Retina (tissue), 1 donor: ENCODE measurements at regions not wholly inside any gene's neighbourhood (a gene's known extent, or its start where the extent isn't known, plus 50 kb on each side); places are given as distances from the start of the nearest gene placed in this dataset.

Experiments used
- DNase-seq: peaks from one replicate; pipeline ENCODE4 v3.0.0-alpha.2; 2016

DNA sequence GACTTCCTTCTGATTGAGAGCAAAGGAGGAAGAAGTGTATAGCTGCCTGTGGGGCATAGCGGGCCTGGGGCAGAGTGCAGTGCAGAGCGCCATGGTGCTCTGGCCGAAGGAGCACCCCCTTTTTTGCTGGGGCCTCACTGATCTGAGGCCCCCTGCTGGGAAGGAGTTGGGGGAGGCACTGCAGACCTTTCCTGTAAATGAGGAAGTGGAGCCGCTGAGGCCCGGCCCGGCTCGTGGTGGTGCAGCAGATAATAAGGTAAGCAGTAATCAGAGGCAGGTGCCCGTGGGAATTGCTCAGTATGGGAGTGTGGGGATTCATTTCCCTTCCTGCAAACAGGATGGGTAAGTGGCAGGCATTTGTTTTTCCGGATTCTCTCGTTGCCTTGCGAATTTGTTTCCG lies 373.7 kb upstream of the MKI67 start:
- DNase-seq = no peak

GRCh38 chr10:128500642-128501041 lies 374.4 kb upstream of the MKI67 start:
- no peak for DNase-seq

DNA sequence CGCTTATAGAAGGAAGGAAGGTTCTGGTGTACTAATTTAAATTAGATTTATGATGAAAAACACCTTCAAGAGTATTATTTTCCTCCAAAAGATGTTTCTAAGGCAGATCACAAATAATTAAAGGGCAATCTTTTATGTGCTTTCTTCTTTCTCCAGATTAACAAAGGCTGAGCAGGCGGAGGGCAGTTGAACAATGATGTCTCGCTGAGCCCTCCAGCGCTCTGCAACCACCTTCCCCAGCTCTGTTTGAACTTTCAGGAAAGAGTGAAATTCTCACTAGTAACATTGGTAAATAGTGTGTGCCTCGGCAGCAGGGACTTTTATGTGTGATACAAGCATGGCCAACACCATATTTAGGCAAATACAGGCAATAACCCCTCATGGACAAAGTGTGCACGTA lies 379.1 kb upstream of the MKI67 start:
- no peak for DNase-seq

- no peak for DNase-seq
These were observed 380.2 kb upstream of the MKI67 start for GRCh38 chr10:128506423-128506822.

GRCh38 chr10:128507066-128507465 lies 380.8 kb upstream of the MKI67 start:
- no peak for DNase-seq

- DNase-seq = peak; percentile 26
These were observed 385.1 kb upstream of the MKI67 start for GRCh38 chr10:128511284-128511683.

DNA sequence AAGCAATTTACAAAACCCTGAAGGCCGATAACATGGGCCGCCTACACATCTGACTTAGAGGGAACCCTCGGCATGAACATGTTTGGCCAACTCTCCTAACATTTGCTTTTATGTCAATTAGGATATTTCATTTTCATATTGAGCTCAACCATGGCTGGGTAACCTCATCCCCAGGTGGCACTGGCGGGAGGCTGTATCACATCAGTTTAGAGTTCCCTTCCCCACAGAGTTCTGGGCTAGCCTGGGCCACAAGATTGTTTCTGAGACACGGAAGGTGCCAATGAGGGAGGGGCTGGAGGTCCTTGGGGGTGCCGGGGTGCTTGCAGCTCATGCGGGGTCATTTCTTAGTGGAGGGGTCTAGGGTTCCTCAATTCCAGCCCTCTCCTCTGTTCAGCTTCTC lies 386.5 kb upstream of the MKI67 start:
- DNase-seq = no peak

DNA sequence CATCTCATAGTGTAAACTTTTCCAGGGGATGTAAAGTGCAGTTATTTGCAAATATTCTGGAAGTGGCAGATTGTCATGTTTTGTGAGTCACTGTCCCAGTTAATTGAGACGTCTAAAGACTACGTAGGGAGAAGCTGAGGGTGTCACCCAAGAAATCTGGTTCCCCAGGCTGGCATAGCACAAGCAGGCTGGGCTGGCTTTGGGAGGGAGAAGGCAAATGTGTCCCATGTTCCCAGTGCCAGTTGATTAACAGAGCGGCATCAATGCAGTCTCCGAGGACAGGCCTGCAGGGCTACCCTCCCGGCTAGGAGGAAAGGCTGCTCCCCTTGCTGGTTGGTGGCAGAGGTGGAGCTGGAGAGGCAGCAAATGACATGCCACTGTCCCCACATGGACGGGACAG lies 388.3 kb upstream of the MKI67 start:
- no peak for DNase-seq

DNA sequence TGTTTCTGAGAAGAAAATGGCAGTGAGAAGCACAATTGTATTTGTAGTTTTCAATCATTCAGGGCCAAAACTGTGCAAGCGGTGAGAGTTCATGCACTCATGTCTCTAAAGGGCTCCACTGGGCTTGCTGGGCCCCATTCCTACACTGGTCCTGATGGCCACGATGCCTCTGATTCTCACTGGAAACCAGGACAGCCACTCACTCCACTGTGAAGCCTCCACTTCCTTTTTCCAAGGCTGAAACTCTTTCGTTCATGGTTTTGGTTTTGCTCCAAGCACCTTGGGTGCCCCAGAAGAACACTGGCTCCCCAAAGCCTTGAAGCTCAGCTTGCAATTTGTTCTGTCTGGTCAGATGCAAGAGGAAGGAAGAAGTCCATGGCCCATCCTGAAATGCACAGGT lies 390.0 kb upstream of the MKI67 start:
- DNase-seq = no peak

DNA sequence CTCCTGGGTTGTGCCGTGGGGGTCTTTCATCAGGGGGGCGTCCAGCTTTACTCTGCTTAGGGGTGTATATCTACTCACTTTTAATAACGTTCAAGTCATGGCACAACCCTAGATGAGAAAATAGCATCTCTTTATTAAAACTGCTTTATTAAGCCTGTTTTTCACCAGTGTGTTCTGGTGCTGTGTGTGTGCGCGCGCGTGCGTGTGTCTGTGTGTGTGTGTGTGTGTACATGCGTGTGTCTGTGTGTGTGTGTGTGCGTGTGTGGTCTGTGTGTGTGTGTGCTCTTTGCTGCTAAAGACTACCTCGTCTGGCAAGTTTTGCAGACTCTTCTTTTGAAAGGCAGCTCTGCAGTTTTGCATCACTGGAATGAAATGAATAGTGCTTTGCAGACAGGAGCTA lies 390.9 kb upstream of the MKI67 start:
- DNase-seq = no peak

DNA sequence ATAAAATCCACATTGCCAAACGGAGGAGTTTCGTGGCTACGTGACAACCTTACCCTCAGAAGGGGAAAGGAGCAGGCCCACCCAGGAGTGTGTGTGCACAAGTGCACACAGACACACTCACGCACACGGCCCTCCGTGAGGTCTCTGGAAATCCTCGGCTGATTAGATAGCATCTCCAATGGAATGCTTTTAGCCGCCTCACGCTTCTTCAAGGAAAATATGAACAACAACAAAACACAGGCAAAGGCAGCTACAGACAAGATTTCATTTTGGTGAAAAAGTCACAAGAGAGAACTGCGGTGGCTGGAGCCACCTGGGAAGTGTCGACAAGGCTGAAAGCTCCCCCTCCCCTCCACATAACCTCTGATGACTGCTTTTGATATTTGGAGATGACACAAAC lies 391.8 kb upstream of the MKI67 start:
- DNase-seq = no peak

DNA sequence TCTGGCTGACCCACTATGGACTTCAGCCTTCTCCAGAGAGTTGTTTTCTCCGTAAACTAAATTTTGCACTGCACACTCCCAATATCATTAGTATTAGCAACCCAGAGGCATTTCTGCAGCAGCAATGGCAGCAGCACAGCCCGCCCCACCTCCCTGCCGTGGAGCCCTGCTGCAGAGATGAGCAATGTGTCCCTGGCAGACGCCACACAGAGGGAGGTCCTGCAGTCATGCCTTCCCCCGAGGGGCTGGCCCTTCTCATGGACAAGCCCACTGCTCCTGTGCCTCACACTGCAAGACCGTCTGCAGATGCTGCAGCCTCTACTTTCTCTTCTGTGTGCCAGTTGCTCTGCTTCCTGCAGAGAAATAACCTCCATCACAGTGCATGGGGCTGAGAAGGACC lies 393.4 kb upstream of the MKI67 start:
- no peak for DNase-seq

DNA sequence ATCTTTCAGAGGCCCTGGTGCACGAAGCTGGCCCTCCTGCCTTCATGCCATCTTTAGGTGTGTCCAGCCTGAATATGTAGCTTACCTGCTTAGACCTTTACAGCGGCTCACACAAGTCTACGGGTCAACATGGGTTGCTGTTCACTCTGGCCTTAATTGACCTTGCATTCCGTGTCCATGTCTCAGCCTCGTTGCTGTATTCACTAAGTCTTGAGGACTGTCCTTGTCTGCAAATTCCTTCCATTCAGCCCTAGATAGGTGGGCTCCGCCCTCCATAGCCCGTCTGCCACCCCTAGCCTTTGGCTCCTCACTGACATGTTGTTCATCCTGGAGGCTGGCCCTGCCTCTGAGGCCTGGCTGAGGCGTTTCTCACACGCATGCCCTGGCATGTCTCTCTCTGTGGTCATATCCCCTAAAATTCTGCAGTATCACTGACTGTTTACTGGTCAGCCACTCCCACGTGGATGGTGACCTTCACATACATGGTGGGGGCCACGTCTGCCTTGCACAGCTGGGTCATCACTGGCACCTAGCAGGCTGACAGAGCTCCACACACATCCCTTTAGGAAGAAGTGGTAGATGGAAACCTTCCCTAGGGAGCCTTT lies 394.1 kb upstream of the MKI67 start:
- no peak for DNase-seq

DNA sequence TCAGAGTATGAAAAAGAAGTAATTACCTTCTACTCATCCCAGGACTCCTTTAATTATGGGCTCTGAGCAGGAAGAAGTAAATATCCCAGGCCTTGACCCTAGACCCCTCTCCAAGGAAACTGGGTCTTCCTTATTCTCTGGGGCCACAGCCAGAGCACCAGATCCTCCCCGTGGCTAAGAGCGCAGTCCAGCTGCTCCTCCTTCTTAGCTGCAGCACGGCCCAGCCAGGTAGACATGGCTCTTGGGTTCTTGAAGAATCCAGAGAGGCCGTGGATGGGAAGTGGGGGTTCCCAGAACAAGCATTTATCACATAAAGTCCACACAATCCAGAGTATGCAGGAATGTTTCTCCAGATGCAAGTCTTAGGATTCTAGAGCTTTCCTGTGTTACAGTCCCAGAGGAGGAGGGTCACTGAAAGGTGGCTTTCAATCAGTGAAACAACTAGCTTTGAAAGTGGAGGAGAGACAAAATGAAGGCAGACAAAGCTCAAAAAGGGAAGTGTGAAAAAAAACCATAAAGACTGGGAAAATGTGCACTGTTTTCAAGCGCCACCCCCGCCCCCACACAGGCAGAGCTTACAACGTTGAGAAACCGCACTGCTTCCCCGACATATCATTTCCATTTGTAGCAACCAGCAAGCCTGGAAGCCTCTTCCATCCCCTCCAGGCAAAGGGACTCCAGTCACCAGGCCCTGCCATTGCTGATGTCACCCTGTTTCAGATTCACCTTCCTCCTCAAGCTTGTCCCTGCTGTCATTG lies 396.5 kb upstream of the MKI67 start:
- DNase-seq = no peak

DNA sequence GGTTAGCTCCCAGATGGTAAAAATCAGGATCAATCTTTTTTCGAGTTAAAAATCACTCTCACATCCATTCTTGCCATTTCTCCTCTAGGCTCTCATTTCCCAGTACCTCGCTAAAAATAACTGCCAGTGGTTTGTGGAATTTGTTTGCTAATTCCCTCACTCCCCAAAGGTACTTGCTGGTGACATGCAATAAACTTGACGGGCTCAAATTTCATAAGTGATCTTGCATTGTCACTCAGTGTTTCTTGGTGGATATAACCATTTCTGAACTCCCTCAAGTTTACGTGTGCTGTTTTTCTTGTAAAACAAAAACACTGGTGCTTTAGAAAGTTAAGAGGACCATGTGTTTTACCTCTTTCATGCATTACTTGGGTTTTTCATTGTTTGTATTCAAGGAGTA lies 399.2 kb upstream of the MKI67 start:
- DNase-seq = no peak

DNA sequence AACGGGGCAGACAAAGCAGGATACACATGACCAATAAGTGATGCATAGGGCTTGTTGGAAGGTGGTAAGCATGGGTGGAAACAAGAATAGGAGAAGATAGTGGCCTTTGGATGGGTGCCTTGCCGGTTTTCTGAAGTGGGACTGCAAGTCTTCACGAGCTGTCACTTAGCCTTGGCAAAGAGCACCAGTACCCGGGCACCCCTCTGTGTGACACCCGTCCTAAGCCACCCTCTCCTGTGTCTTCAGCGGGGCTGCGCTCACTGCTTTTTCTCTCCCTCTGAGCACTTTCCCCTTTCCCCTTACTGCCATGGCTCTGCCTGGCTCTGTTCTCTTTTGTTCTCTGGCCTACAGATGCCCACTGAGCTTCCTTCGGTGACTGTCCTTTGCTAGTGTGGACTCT lies 399.7 kb upstream of the MKI67 start:
- no peak for DNase-seq

DNA sequence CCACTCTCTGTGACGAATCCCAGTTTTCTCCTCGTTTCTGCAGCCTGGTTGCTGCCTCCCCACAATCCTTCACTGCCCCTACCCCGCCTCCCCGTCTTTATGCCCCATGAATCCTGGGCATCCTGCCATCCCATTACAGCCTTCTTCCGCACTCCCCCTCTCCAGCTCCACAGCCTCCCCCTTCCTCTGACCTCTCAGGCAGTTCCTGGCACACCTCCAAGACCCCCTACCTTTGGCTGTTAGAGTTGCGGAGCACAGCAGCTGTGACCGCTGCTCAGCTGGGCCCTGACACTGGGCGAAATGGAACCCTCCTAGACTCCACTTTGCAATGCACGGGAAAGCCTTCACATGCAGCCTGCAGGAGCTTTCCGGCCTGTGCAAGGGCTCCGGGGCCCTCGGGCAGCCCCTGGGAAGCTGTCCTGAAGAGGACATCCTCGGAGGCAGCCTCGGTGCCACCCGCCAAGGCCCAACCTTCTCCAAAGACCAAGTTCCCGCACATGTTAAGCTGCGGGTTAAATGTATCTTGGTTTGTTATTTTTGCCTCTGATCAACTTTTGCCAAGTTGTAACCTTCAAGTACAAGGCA lies 400.7 kb upstream of the MKI67 start:
- DNase-seq = no peak

DNA sequence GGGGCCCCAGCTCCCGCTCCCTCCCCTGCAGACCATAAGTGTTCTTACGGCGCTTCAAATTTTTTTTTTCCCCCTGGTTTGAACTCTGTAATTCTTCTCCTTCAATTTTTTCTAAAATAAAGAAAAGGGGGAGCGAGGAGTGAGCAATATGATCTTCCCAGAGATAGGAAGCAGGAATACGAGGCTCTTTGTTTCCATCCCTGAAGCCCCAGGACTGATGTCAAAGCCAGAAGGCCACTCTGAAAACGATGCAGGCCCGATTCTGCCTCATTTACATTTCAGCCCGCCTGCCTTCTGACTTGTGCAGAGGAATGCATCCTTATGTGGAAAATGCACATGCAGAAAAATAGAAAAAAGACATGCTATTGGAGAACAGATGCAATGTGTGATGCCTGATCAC lies 401.5 kb upstream of the MKI67 start:
- no peak for DNase-seq

DNA sequence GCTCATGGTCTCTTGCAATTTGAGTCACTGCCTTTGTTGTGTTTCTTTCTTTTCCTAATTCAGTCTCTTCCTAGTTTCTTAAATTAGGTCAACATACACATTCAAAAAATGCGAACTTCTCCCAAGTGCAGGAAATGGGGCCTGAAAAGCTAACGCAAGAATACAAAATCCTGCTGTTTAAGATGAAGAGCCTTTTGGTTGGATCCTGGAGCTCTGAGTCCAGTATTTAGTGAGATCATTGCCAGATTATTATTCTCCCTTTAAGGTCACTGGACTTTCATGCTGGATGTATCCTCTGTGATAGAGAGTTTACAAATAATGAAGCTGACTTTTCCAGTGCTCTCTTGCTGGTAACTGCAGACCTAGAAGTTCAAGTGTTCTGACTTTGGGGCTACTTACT lies 401.9 kb upstream of the MKI67 start:
- no peak for DNase-seq

GRCh38 chr10:128528781-128529180 lies 402.6 kb upstream of the MKI67 start:
- no peak for DNase-seq

DNA sequence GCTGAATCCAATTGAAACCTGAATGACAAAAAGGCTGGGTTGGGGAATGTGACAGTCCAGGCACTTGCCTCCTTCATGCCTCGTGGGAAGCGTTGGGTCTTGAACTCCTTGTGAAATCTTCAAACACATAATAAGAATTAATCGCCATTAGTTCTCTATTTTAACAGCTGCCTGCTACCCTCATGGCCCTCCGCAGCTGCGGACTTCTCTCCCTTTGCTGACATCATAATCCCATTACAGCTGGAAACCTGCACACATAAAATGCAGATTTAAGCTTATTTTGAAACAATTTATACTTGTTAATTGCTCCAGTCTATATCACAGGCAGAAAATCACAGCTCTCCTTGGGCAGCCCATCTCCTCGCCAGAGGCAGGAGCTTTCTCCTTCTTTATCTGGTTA lies 403.0 kb upstream of the MKI67 start:
- no peak for DNase-seq

GRCh38 chr10:128530301-128530700 lies 404.1 kb upstream of the MKI67 start:
- DNase-seq = no peak

DNA sequence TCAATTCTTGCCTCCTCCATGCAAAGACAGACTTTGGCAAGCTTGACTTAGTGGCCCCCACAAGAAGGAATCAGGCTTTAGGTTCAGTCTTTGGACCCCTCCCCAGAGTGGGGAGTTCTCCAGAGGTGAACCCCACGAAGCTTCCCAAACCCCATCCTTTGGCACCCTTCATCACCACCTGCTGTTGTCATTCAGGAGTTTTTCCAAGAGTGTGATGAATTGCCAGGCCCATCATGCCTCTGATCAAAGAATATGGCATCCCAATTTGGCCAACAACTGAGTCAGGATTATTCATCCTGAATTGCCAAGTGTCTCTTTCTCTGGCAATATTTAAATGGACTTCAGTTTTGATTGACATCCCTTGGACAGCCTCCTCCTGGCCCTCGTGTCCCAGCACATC lies 404.7 kb upstream of the MKI67 start:
- no peak for DNase-seq

DNA sequence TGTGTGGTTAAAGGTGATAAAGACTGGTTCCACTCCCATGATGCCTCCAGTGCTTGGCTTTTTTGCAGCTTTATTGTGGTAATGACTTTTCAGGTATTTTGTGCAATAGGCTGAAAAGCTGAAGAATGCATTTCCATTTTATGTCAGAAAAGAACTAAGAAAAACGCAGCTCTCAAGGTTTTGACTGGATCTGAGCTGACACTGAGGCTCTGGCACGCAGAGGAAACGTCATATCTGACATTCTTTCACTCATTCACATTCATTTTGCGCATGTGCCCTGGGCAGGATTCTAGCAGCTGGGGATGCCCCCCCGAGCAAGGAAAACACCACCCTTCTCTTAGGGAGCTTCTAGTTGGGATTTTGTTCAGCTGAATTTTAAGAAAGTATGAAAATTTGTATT lies 408.5 kb upstream of the MKI67 start:
- no peak for DNase-seq

- DNase-seq = no peak
These were observed 410.0 kb upstream of the MKI67 start for GRCh38 chr10:128536259-128536658.
